ENCODE measurements at regions not wholly inside any gene's neighbourhood (a gene's known extent, or its start where the extent isn't known, plus 50 kb on each side); places are given as distances from the start of the nearest gene placed in this dataset.
"Not testable (repeated sequence)": the region's sequence is repeated elsewhere in the genome, so short reads cannot be mapped to it uniquely, and the experiment has no call there.

- no peak for DNase-seq (ENCODE audit: low read depth)
Measured at GRCh38 chr9:129561594-129562281, 59.2 kb downstream of the C9orf50 start.

GRCh38 chr9:129560881-129561306, 60.0 kb downstream of the C9orf50 start:
- no peak for DNase-seq (ENCODE audit: low read depth)

GRCh38 chr9:129559506-129559881, 61.4 kb downstream of the C9orf50 start:
- no peak for DNase-seq (ENCODE audit: low read depth)

- no peak for DNase-seq (ENCODE audit: low read depth)
Measured at GRCh38 chr9:129558551-129559505, 62.1 kb downstream of the C9orf50 start.

- no peak for DNase-seq (ENCODE audit: low read depth)
Measured at GRCh38 chr9:129558063-129558550, 62.8 kb downstream of the C9orf50 start.

GRCh38 chr9:129557192-129558036, 63.5 kb downstream of the C9orf50 start:
- DNase-seq (ENCODE audit: low read depth), result no peak

GRCh38 chr9:129556491-129557191, 64.3 kb downstream of the C9orf50 start:
- no peak for DNase-seq (ENCODE audit: low read depth)

- no peak for DNase-seq (ENCODE audit: low read depth)
Measured at GRCh38 chr9:129555512-129556215, 65.2 kb downstream of the C9orf50 start.

GRCh38 chr9:129554649-129555048, 66.3 kb downstream of the C9orf50 start:
- no peak for DNase-seq (ENCODE audit: low read depth)

GRCh38 chr9:129553277-129553676, 67.6 kb downstream of the C9orf50 start:
- no peak for DNase-seq (ENCODE audit: low read depth)

GRCh38 chr9:129552064-129552463, 68.8 kb downstream of the C9orf50 start:
- DNase-seq (ENCODE audit: low read depth), result no peak

- DNase-seq (ENCODE audit: low read depth), result no peak
Measured at GRCh38 chr9:129551393-129551973, 69.4 kb downstream of the C9orf50 start.

- not testable (repeated sequence) for DNase-seq (ENCODE audit: low read depth)
Measured at GRCh38 chr9:129550977-129551376, 69.9 kb downstream of the C9orf50 start.

GRCh38 chr9:129550199-129550839, 70.6 kb downstream of the C9orf50 start:
- DNase-seq (ENCODE audit: low read depth), result no peak

GRCh38 chr9:129549684-129550083, 71.2 kb downstream of the C9orf50 start:
- DNase-seq (ENCODE audit: low read depth), result no peak

GRCh38 chr9:129549139-129549538, 71.8 kb downstream of the C9orf50 start:
- no peak for DNase-seq (ENCODE audit: low read depth)

- DNase-seq (ENCODE audit: low read depth), result no peak
Measured at GRCh38 chr9:129548571-129549135, 72.2 kb downstream of the C9orf50 start.

GRCh38 chr9:129547869-129548570, 72.9 kb downstream of the C9orf50 start:
- DNase-seq (ENCODE audit: low read depth), result no peak

GRCh38 chr9:129547063-129547462, 73.8 kb downstream of the C9orf50 start:
- DNase-seq (ENCODE audit: low read depth), result no peak
